ENCODE measurements at regions not wholly inside any gene's neighbourhood (a gene's known extent, or its start where the extent isn't known, plus 50 kb on each side); places are given as distances from the start of the nearest gene placed in this dataset.

GRCh38 chr2:60671966-60672365 lies 84.1 kb upstream of the PAPOLG start:
- no peak for DNase-seq
- Histone ChIP-seq H3K27ac (no peak overlapping the region), H3K36me3 (no peaks in the 10 kb centered on the region), H3K4me3 (no peak overlapping the region), H3K27me3 (no peaks in the 10 kb centered on the region), H3K4me1 (no peaks in the 10 kb centered on the region), H3K9me3 (no peaks in the 10 kb centered on the region)
- TF ChIP-seq POLR2A (IDR thresholded peaks at IDR 0.05): no peak
- TF ChIP-seq CTCF (IDR thresholded peaks at IDR 0.05): no peak
- intact Hi-C loops (cut with DNase I; ENCODE audit: low total_unique reads): no loop called here

- H3K4me3 ChIP-seq: no peak overlapping the region
- no peaks in the 10 kb centered on the region for H3K36me3 ChIP-seq
- peak; percentile 54 to 68 for DNase-seq
- H3K27me3 ChIP-seq: no peaks in the 10 kb centered on the region
- intact Hi-C loops (cut with DNase I; ENCODE audit: low total_unique reads): no loop called here
- no peak overlapping the region for H3K27ac ChIP-seq
- no peak for TF ChIP-seq POLR2A (IDR thresholded peaks at IDR 0.05)
- peak; percentile 59 to 77 (median 63) for TF ChIP-seq CTCF (IDR thresholded peaks at IDR 0.05)
- no peaks in the 10 kb centered on the region for H3K4me1 ChIP-seq
- no peaks in the 10 kb centered on the region for H3K9me3 ChIP-seq
Measured at GRCh38 chr2:60674524-60675165, 81.4 kb upstream of the PAPOLG start.

GRCh38 chr2:60675301-60675700 lies 80.8 kb upstream of the PAPOLG start:
- Histone ChIP-seq H3K27ac (no peak overlapping the region), H3K4me1 (no peaks in the 10 kb centered on the region), H3K9me3 (no peaks in the 10 kb centered on the region), H3K36me3 (no peaks in the 10 kb centered on the region), H3K27me3 (no peaks in the 10 kb centered on the region), H3K4me3 (no peak overlapping the region)
- TF ChIP-seq CTCF (IDR thresholded peaks at IDR 0.05) (no peak), POLR2A (IDR thresholded peaks at IDR 0.05) (no peak)
- no peak for DNase-seq
- intact Hi-C loops (cut with DNase I; ENCODE audit: low total_unique reads): no loop called here

- H3K9me3 ChIP-seq: no peaks in the 10 kb centered on the region
- no peaks in the 10 kb centered on the region for H3K27me3 ChIP-seq
- H3K4me1 ChIP-seq: no peaks in the 10 kb centered on the region
- H3K4me3 ChIP-seq: no peak overlapping the region
- no peak overlapping the region for H3K27ac ChIP-seq
- no peaks in the 10 kb centered on the region for H3K36me3 ChIP-seq
- intact Hi-C loops (cut with DNase I; ENCODE audit: low total_unique reads): no loop called here
- DNase-seq: no peak
- no peak for TF ChIP-seq CTCF (IDR thresholded peaks at IDR 0.05)
- no peak for TF ChIP-seq POLR2A (IDR thresholded peaks at IDR 0.05)
Measured at GRCh38 chr2:60676706-60677330, 79.2 kb upstream of the PAPOLG start.

- H3K36me3 ChIP-seq: no peaks in the 10 kb centered on the region
- DNase-seq: no peak
- TF ChIP-seq POLR2A (IDR thresholded peaks at IDR 0.05) (no peak), CTCF (IDR thresholded peaks at IDR 0.05) (no peak)
- H3K4me1 ChIP-seq: no peaks in the 10 kb centered on the region
- H3K4me3 ChIP-seq: no peak overlapping the region
- H3K27ac ChIP-seq: no peak overlapping the region
- H3K27me3 ChIP-seq: no peaks in the 10 kb centered on the region
- intact Hi-C loops (cut with DNase I; ENCODE audit: low total_unique reads): no loop called here
- no peaks in the 10 kb centered on the region for H3K9me3 ChIP-seq
Measured at GRCh38 chr2:60677356-60677755, 78.7 kb upstream of the PAPOLG start.
